Natural killer cell (primary cell): ENCODE measurements at regions not wholly inside any gene's neighbourhood (a gene's known extent, or its start where the extent isn't known, plus 50 kb on each side); places are given as distances from the start of the nearest gene placed in this dataset.
"Not testable (repeated sequence)": the region's sequence is repeated elsewhere in the genome, so short reads cannot be mapped to it uniquely, and the experiment has no call there.

ENCODE experiments used
- ATAC-seq, 3 donors: fragments of 150-1000 bp in 2 of 3; fragments of 200-7000 bp in 1 of 3; cut with Tn5 transposase; 1 replicate in 1 of 3; 2 replicates in 2 of 3; pipeline ENCODE4 v1.10.0; 2021; ENCODE audit warnings: mild to moderate bottlenecking in 2 of 3, moderate library complexity in 2 of 3
- DNase-seq, 2 donors: peaks; one replicate each; pipeline versions ENCODE4 v3.0.0 to v3.0.0-alpha.2; 2013 to 2021; ENCODE audit warnings: mixed read lengths in 1 of 2
- H3K27ac ChIP-seq: one replicate; pipeline ENCODE4 v1.5.1; 2013; ENCODE audit warnings: mild to moderate bottlenecking, low read length
- H3K27me3 ChIP-seq: one replicate; pipeline ENCODE4 v1.6.1; 2013; ENCODE audit warnings: low read length; ENCODE audit not compliant: control insufficient read depth, insufficient read depth
- H3K36me3 ChIP-seq: one replicate; pipeline ENCODE4 v1.6.1; 2013; ENCODE audit warnings: low read length; ENCODE audit not compliant: control insufficient read depth, insufficient read depth
- H3K4me1 ChIP-seq: one replicate; pipeline ENCODE4 v1.6.1; 2013; ENCODE audit warnings: low read length; ENCODE audit not compliant: control insufficient read depth, insufficient read depth
- H3K4me3 ChIP-seq: one replicate; pipeline ENCODE4 v1.5.1; 2013; ENCODE audit warnings: low read length
- H3K9me3 ChIP-seq: one replicate; pipeline ENCODE4 v1.6.1; 2013; ENCODE audit warnings: low read length; ENCODE audit not compliant: control insufficient read depth, insufficient read depth
- H3K27ac Mint-ChIP-seq, 2 donors: one replicate each; pipeline ENCODE4 v1.8.0; 2022; ENCODE audit warnings: mild to moderate bottlenecking in 2 of 2, mixed read lengths in 2 of 2, moderate library complexity in 1 of 2
- H3K27me3 Mint-ChIP-seq, 2 donors: one replicate each; pipeline ENCODE4 v1.8.0; 2022; ENCODE audit warnings: low read depth in 2 of 2, mixed read lengths in 2 of 2
- H3K36me3 Mint-ChIP-seq: one replicate; pipeline ENCODE4 v1.8.0; 2022; ENCODE audit warnings: mixed read lengths
- H3K4me1 Mint-ChIP-seq, 2 donors: one replicate each; pipeline ENCODE4 v1.8.0; 2022; ENCODE audit warnings: mixed read lengths in 2 of 2
- H3K4me3 Mint-ChIP-seq: one replicate; pipeline ENCODE4 v1.8.0; 2022; ENCODE audit warnings: mild to moderate bottlenecking, moderate library complexity, mixed read lengths
- H3K9me3 Mint-ChIP-seq, 2 donors: one replicate each; pipeline ENCODE4 v1.8.0; 2022; ENCODE audit warnings: mixed read lengths in 2 of 2
- WGBS: methylation state at CpG from one replicate; pipeline ENCODE4 v1.1.7; 2013; ENCODE audit warnings: missing lambda C conversion rate; ENCODE audit not compliant: insufficient coverage; 5-methylcytosine and 5-hydroxymethylcytosine counted together
- intact Hi-C: fragments of 100-400 bp; cut with micrococcal nuclease; formaldehyde crosslinking; loops from one replicate; pipeline ENCODE4 v1.14.2; 2022

- H3K27ac ChIP-seq, H3K4me3 ChIP-seq, H3K4me3 Mint-ChIP-seq, H3K4me1 ChIP-seq, H3K9me3 Mint-ChIP-seq, DNase-seq, H3K27ac Mint-ChIP-seq, H3K9me3 ChIP-seq, intact Hi-C loops, H3K36me3 Mint-ChIP-seq, H3K27me3 ChIP-seq, H3K4me1 Mint-ChIP-seq, ATAC-seq, H3K36me3 ChIP-seq: not testable (repeated sequence)
- peaks cover 27 to 65% of the 10 kb centered on the region in 2 donors for H3K27me3 Mint-ChIP-seq
- 90% methylated on average over 4 of the region's 4 CpGs for WGBS
These were observed 280.4 kb downstream of the TTC8 start for GRCh38 chr14:89104861-89105260.
